ENCODE measurements at regions not wholly inside any gene's neighbourhood (a gene's known extent, or its start where the extent isn't known, plus 50 kb on each side); places are given as distances from the start of the nearest gene placed in this dataset.

DNA sequence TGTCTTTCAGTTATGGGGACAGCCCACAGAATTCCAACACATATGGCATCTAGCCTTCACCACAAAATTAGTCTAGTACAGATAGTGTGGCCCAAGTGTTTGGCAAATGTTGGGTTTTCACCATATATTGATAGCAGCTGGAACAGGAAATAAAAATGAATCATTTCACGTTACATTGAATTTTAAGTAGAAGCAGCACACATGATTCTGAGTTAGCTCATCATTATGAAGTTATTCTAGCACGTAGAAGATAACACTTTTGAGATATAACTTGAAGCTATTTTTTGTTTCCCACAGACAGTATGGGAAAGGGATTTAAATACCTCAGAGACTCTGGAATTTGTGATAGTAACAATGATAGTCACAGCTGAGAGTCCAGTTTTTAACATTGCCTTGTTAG, 118.7 kb downstream of the FAT4 start:
- in situ Hi-C loops (cut with HindIII; ENCODE audit: low sequenced_read_pairs) = no loop called here

DNA sequence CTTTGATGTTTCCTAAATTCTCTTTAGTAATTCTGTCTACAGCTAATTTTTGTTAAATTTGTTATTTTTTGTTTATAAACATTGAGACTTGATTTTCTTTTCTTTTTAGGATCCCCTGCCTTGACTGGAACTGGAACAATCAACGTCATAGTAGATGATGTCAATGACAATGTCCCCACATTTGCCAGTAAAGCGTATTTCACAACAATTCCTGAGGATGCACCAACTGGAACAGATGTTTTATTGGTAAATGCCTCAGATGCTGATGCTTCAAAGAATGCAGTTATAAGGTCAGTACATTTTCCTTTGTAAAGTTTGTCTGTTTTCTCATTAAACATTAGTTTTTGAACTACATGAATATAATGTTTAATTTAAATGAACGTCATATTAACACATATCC, 119.4 kb downstream of the FAT4 start:
- in situ Hi-C loops (cut with HindIII; ENCODE audit: low sequenced_read_pairs) = no loop called here

GRCh38 chr4:125440814-125441213, 126.1 kb downstream of the FAT4 start:
- in situ Hi-C loops (cut with HindIII; ENCODE audit: low sequenced_read_pairs) = no loop called here

- in situ Hi-C loops (cut with HindIII; ENCODE audit: low sequenced_read_pairs) = no loop called here
Measured at GRCh38 chr4:125444166-125444565, 129.4 kb downstream of the FAT4 start.

- in situ Hi-C loops (cut with HindIII; ENCODE audit: low sequenced_read_pairs) = no loop called here
Measured at GRCh38 chr4:125445525-125445924, 130.8 kb downstream of the FAT4 start.

DNA sequence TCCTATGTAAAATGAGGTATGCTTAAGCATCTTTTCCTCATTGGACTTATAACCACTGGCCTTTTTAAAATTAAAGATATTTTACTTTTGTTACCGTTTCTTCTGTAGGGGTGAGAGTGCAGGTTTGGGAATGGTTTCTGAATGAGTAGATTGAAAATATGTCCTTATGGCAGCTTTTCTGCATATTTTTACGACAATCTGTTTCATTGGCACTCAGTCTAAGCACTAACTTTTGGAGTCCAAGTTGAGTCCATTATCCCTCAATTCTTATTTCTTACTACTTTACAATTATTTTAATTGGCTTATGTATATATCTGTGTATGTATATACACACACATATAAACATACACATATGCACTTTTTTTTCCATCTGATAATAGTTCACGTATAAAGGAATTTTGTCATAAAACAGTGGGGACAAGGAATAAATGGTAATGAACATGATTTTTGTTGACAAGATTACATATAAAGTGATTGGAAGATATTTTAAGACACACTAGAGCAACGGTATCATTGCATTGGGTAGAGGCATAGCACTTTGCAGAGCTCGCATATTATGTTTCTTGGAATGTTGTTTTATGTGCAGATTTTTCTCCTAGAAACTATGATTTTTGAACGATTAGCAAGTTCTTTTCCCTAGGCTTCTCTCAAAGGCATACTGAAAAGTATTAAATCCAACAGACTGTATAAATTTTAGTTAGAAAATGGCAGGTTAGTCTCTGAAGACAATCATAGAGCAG, 133.0 kb downstream of the FAT4 start:
- in situ Hi-C loops (cut with HindIII; ENCODE audit: low sequenced_read_pairs) = no loop called here

DNA sequence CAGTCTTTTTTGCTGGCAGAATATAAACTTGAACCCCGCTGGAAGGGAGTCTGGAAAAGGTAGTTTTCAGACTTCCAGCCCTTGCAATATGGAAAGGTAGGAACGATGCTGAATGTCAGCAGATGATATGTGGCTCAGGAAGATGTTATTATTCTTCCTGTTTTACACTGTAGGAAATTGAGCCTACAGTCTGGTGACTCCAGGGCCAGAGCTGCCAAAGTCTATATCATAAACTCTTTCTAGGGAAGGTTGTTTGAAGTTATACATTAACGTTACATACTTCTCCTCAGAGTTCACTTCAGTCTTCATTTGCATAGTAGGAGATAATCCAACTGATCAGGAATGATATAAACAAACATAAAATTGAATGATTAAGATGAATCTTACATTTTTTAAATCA, 141.3 kb downstream of the FAT4 start:
- in situ Hi-C loops (cut with HindIII; ENCODE audit: low sequenced_read_pairs) = no loop called here

DNA sequence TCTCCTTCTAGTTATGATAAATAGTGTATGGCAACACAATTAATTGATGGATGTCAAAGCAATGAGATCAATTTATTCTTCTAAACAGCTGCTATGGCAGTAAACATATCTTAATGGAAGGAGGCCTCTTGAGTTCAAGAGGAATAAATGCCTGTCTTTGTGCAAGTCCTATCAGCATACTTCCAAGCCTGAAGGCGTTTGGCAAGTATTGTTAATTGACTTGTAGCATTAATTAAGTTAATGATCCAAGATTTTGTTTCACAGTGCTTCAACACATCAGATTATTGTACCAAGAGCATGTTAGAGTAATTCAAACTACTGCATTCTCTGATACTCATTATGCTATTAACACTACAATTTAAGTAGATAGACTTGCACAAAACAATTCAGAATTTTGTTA, 144.8 kb downstream of the FAT4 start:
- in situ Hi-C loops (cut with HindIII; ENCODE audit: low sequenced_read_pairs) = no loop called here

GRCh38 chr4:125461676-125462363, 147.1 kb downstream of the FAT4 start:
- in situ Hi-C loops (cut with HindIII; ENCODE audit: low sequenced_read_pairs) = no loop called here

GRCh38 chr4:125464146-125464545, 149.4 kb downstream of the FAT4 start:
- in situ Hi-C loops (cut with HindIII; ENCODE audit: low sequenced_read_pairs) = no loop called here

- in situ Hi-C loops (cut with HindIII; ENCODE audit: low sequenced_read_pairs) = no loop called here
Measured at GRCh38 chr4:125481334-125482045, 166.7 kb downstream of the FAT4 start.

GRCh38 chr4:125482822-125483221, 168.1 kb downstream of the FAT4 start:
- in situ Hi-C loops (cut with HindIII; ENCODE audit: low sequenced_read_pairs) = no loop called here

DNA sequence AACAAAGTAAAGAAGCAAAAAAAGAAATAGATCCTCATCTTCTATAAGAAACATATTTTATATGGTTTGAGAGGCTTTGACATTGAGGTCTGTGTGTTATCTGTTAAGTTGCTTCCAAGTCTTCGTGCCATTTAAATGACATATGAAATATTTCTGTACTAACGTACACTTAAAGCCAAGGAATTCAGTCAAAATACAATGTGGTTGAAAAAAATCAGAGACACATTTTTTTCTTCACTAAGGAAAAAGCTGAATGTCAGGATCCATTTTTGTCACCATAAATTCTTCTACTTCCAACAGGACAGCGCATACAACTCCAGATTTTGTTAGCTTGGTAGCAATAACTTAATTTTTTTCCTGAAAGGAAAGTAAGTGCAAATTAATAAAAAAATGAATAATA, 168.5 kb downstream of the FAT4 start:
- in situ Hi-C loops (cut with HindIII; ENCODE audit: low sequenced_read_pairs) = no loop called here

DNA sequence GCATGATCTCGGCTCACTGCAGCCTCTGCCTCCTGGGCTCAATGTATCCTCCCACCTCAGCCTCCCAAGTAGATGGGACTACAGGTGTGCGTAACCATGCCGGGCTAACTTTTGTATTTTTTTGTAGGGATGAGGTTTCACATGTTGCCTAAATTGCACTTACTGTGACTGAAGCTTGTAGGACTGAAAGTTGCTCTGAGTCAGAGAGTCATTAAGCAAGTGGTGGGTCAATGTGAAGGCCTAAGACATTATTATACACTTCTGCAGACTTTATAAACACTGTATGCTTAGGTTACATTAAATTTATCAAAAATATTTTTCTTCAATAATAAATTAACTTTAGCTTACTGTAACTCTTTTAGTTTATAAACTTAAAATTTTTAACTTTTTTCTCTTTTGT, 170.2 kb downstream of the FAT4 start:
- in situ Hi-C loops (cut with HindIII; ENCODE audit: low sequenced_read_pairs) = no loop called here

- in situ Hi-C loops (cut with HindIII; ENCODE audit: low sequenced_read_pairs) = no loop called here
Measured at GRCh38 chr4:125486351-125486750, 171.6 kb downstream of the FAT4 start.

DNA sequence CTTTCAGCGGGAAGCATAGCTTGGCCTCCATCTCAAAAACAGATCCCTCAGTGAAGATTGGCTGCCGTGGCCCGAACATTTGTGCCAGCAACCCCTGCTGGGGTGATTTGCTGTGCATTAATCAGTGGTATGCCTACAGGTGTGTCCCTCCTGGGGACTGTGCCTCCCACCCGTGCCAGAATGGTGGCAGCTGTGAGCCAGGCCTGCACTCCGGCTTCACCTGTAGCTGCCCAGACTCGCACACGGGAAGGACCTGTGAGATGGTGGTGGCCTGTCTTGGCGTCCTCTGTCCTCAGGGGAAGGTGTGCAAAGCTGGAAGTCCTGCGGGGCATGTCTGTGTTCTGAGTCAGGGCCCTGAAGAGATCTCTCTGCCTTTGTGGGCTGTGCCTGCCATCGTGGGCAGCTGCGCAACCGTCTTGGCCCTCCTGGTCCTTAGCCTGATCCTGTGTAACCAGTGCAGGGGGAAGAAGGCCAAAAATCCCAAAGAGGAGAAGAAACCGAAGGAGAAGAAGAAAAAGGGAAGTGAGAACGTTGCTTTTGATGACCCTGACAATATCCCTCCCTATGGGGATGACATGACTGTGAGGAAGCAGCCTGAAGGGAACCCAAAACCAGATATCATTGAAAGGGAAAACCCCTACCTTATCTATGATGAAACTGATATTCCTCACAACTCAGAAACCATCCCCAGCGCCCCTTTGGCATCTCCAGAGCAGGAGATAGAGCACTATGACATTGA, 175.4 kb downstream of the FAT4 start:
- in situ Hi-C loops (cut with HindIII; ENCODE audit: low sequenced_read_pairs) = no loop called here

DNA sequence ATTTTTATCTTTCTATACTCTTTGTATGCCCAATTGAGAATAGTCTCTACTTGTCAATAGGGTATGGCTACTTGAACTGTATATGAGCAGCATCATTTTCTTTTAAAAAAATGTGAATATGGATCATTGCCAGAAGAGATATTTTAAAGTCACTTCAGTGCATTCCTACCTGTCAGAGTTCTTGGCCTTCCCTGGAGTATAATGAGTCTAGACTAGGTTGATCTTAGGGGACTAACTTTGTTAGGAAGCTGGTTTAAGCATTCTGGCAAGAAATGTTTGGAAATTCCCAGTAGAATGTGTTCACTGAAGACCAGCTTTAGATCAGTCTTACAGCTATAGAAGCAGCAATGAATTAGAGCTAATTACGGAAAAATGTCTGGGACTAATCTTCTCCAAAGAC, 178.2 kb downstream of the FAT4 start:
- in situ Hi-C loops (cut with HindIII; ENCODE audit: low sequenced_read_pairs) = no loop called here

- in situ Hi-C loops (cut with HindIII; ENCODE audit: low sequenced_read_pairs) = no loop called here
Measured at GRCh38 chr4:125497861-125498260, 183.1 kb downstream of the FAT4 start.

DNA sequence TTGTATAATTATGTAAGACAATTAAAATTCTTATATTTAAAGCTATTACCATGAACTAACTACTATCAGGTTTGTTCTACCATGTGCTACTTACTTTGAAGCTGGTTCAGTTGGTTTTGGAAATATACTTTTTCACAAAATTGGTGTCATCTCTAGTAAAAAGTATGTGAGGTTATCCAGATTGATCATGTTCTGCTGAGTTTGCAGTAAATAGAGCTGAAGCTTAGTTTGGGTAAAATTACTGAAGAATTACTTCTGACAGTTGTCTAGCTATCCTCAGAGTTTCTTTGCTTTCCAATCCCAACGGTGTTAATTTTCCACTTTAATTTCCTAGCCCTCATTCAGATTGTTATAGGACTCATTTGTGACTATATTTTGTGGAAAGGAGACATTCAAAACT, 184.2 kb downstream of the FAT4 start:
- in situ Hi-C loops (cut with HindIII; ENCODE audit: low sequenced_read_pairs) = no loop called here

GRCh38 chr4:125501090-125501489, 186.3 kb downstream of the FAT4 start:
- in situ Hi-C loops (cut with HindIII; ENCODE audit: low sequenced_read_pairs) = no loop called here

- in situ Hi-C loops (cut with HindIII; ENCODE audit: low sequenced_read_pairs) = no loop called here
Measured at GRCh38 chr4:125501568-125501967, 186.8 kb downstream of the FAT4 start.

Data from endothelial cell of hepatic sinusoid (primary cell).